HUES48 (cell line): ENCODE measurements at regions not wholly inside any gene's neighbourhood (a gene's known extent, or its start where the extent isn't known, plus 50 kb on each side); places are given as distances from the start of the nearest gene placed in this dataset.
A peak's percentile ranks its signal among the peaks of the same experiment; 100 is the strongest.

Source experiments
- H3K27ac ChIP-seq: one replicate; pipeline ENCODE4 v1.7.0; 2013; ENCODE audit warnings: low read depth, low read length, inconsistent platforms
- H3K27me3 ChIP-seq: 2 replicates; pipeline ENCODE4 v1.6.1; 2013; ENCODE audit warnings: mild to moderate bottlenecking, low read length; ENCODE audit not compliant: control insufficient read depth, insufficient read depth
- H3K36me3 ChIP-seq: 2 replicates; pipeline ENCODE4 v1.6.1; 2013; ENCODE audit warnings: low read length; ENCODE audit not compliant: control insufficient read depth, insufficient read depth
- H3K4me1 ChIP-seq: 2 replicates; pipeline ENCODE4 v1.6.1; 2013; ENCODE audit warnings: mild to moderate bottlenecking, low read length; ENCODE audit not compliant: control insufficient read depth, insufficient read depth
- H3K4me3 ChIP-seq: 2 replicates; pipeline ENCODE4 v1.5.1; 2013; ENCODE audit warnings: mild to moderate bottlenecking, low read depth, low read length
- H3K9ac ChIP-seq: 2 replicates; pipeline ENCODE4 v1.6.1; 2013; ENCODE audit warnings: mild to moderate bottlenecking, low read depth, low read length, moderate library complexity
- H3K9me3 ChIP-seq: 2 replicates; pipeline ENCODE4 v1.6.1; 2013; ENCODE audit warnings: low read length; ENCODE audit not compliant: control insufficient read depth, insufficient read depth

- Histone ChIP-seq H3K27ac (no peak overlapping the region), H3K36me3 (no peaks in the 10 kb centered on the region), H3K4me1 (no peaks in the 10 kb centered on the region), H3K27me3 (no peaks in the 10 kb centered on the region), H3K9me3 (no peaks in the 10 kb centered on the region), H3K4me3 (no peak overlapping the region), H3K9ac (no peak overlapping the region)
Measured at GRCh38 chr5:60336491-60336890, 363.5 kb downstream of the DEPDC1B start.

- Histone ChIP-seq H3K27me3 (no peaks in the 10 kb centered on the region), H3K27ac (no peak overlapping the region), H3K36me3 (no peaks in the 10 kb centered on the region), H3K4me3 (no peak overlapping the region), H3K9ac (no peak overlapping the region), H3K4me1 (no peaks in the 10 kb centered on the region), H3K9me3 (no peaks in the 10 kb centered on the region)
Measured at GRCh38 chr5:60335913-60336312, 364.1 kb downstream of the DEPDC1B start.

- H3K4me3 ChIP-seq = no peak overlapping the region
- H3K4me1 ChIP-seq = no peaks in the 10 kb centered on the region
- H3K36me3 ChIP-seq = no peaks in the 10 kb centered on the region
- H3K27me3 ChIP-seq = no peaks in the 10 kb centered on the region
- H3K9me3 ChIP-seq = no peaks in the 10 kb centered on the region
- no peak overlapping the region for H3K9ac ChIP-seq
- H3K27ac ChIP-seq = no peak overlapping the region
Measured at GRCh38 chr5:60334281-60334713, 365.7 kb downstream of the DEPDC1B start.

- H3K27ac ChIP-seq = no peak overlapping the region
- no peak overlapping the region for H3K4me3 ChIP-seq
- no peaks in the 10 kb centered on the region for H3K27me3 ChIP-seq
- no peaks in the 10 kb centered on the region for H3K36me3 ChIP-seq
- H3K9me3 ChIP-seq = no peaks in the 10 kb centered on the region
- H3K4me1 ChIP-seq = no peaks in the 10 kb centered on the region
- H3K9ac ChIP-seq = no peak overlapping the region
Measured at GRCh38 chr5:60333005-60333571, 366.9 kb downstream of the DEPDC1B start.

GRCh38 chr5:60332244-60333004 lies 367.5 kb downstream of the DEPDC1B start:
- no peak overlapping the region for H3K27ac ChIP-seq
- H3K4me3 ChIP-seq = no peak overlapping the region
- H3K36me3 ChIP-seq = no peaks in the 10 kb centered on the region
- H3K4me1 ChIP-seq = no peaks in the 10 kb centered on the region
- no peak overlapping the region for H3K9ac ChIP-seq
- H3K27me3 ChIP-seq = no peaks in the 10 kb centered on the region
- H3K9me3 ChIP-seq = no peaks in the 10 kb centered on the region

GRCh38 chr5:60330236-60330635 lies 369.7 kb downstream of the DEPDC1B start:
- H3K4me3 ChIP-seq = no peak overlapping the region
- no peaks in the 10 kb centered on the region for H3K4me1 ChIP-seq
- H3K36me3 ChIP-seq = no peaks in the 10 kb centered on the region
- H3K27me3 ChIP-seq = no peaks in the 10 kb centered on the region
- no peak overlapping the region for H3K27ac ChIP-seq
- H3K9me3 ChIP-seq = no peaks in the 10 kb centered on the region
- H3K9ac ChIP-seq = no peak overlapping the region

GRCh38 chr5:60325870-60326269 lies 374.1 kb downstream of the DEPDC1B start:
- H3K36me3 ChIP-seq = no peaks in the 10 kb centered on the region
- H3K4me3 ChIP-seq = no peak overlapping the region
- peaks cover 11% of the 10 kb centered on the region for H3K4me1 ChIP-seq
- peaks cover 5% of the 10 kb centered on the region for H3K9me3 ChIP-seq
- no peak overlapping the region for H3K9ac ChIP-seq
- no peak overlapping the region for H3K27ac ChIP-seq
- no peaks in the 10 kb centered on the region for H3K27me3 ChIP-seq

- Histone ChIP-seq H3K9ac (no peak overlapping the region), H3K4me3 (0 out of 2 replicates have a peak overlapping the region, but pooled peaks have one; percentile 18), H3K9me3 (peaks cover 13% of the 10 kb centered on the region), H3K27ac (peak overlapping the region; percentile 43), H3K36me3 (no peaks in the 10 kb centered on the region), H3K4me1 (peaks cover 11% of the 10 kb centered on the region), H3K27me3 (no peaks in the 10 kb centered on the region)
Measured at GRCh38 chr5:60323596-60323995, 376.4 kb downstream of the DEPDC1B start.

- H3K9ac ChIP-seq = no peak overlapping the region
Measured at GRCh38 chr5:60312098-60312497, 387.9 kb downstream of the DEPDC1B start.

GRCh38 chr5:60299944-60300343 lies 400.0 kb downstream of the DEPDC1B start:
- no peaks in the 10 kb centered on the region for H3K27me3 ChIP-seq
- H3K9ac ChIP-seq = no peak overlapping the region

More at GRCh38 chr5:60312098-60312497, 387.9 kb downstream of the DEPDC1B start:
- no peak overlapping the region for H3K4me3 ChIP-seq
- H3K27ac ChIP-seq = no peak overlapping the region
- H3K27me3 ChIP-seq = no peaks in the 10 kb centered on the region
- no peaks in the 10 kb centered on the region for H3K36me3 ChIP-seq
- peaks cover 13% of the 10 kb centered on the region; the same call in 1 of the 2 replicates for H3K4me1 ChIP-seq
- no peaks in the 10 kb centered on the region for H3K9me3 ChIP-seq

GRCh38 chr5:60297658-60298057 lies 402.3 kb downstream of the DEPDC1B start:
- no peaks in the 10 kb centered on the region for H3K36me3 ChIP-seq
- H3K4me1 ChIP-seq = no peaks in the 10 kb centered on the region
- no peak overlapping the region for H3K27ac ChIP-seq
- H3K9ac ChIP-seq = no peak overlapping the region
- H3K9me3 ChIP-seq = no peaks in the 10 kb centered on the region
- no peak overlapping the region for H3K4me3 ChIP-seq
- no peaks in the 10 kb centered on the region for H3K27me3 ChIP-seq

More at GRCh38 chr5:60299944-60300343, 400.0 kb downstream of the DEPDC1B start:
- H3K9me3 ChIP-seq = no peaks in the 10 kb centered on the region
- H3K27ac ChIP-seq = no peak overlapping the region
- H3K4me3 ChIP-seq = no peak overlapping the region
- no peaks in the 10 kb centered on the region for H3K36me3 ChIP-seq
- no peaks in the 10 kb centered on the region for H3K4me1 ChIP-seq
